Vagina (tissue), 2 donors: ENCODE measurements at regions not wholly inside any gene's neighbourhood (a gene's known extent, or its start where the extent isn't known, plus 50 kb on each side); places are given as distances from the start of the nearest gene placed in this dataset.
A peak's percentile ranks its signal among the peaks of the same experiment; 100 is the strongest.
"Not testable (repeated sequence)": the region's sequence is repeated elsewhere in the genome, so short reads cannot be mapped to it uniquely, and the experiment has no call there.

ENCODE experiments used
- DNase-seq, 2 donors: peaks; one replicate each; pipeline ENCODE4 v3.0.0-alpha.2; 2017; ENCODE audit errors: extremely low spot score in 2 of 2
- H3K27ac ChIP-seq: fragments of 200-600 bp; sonication (generic); one replicate; pipeline ENCODE4 v1.5.1; 2019
- H3K27me3 ChIP-seq: fragments of 200-600 bp; sonication (generic); one replicate; pipeline ENCODE4 v1.5.1; 2019
- H3K36me3 ChIP-seq, 2 donors: fragments of 200-600 bp; sonication (generic); one replicate each; pipeline ENCODE4 v1.5.1; 2017 to 2019
- H3K4me1 ChIP-seq: fragments of 200-600 bp; sonication (generic); one replicate; pipeline ENCODE4 v1.5.1; 2019
- H3K4me3 ChIP-seq, 2 donors: fragments of 200-600 bp; sonication (generic); 1 replicate in 1 of 2; 2 replicates in 1 of 2; pipeline ENCODE4 v1.5.1; 2016 to 2019
- H3K9me3 ChIP-seq: fragments of 200-600 bp; sonication (generic); one replicate; pipeline ENCODE4 v1.5.1; 2019
- POLR2A ChIP-seq, 2 donors: fragments of 450-650 bp; IDR thresholded peaks; one replicate each; pipeline ENCODE4 v1.6.1; 2017; ENCODE audit warnings: antibody characterized with exemption in 2 of 2, mild to moderate bottlenecking in 2 of 2, moderate library complexity in 2 of 2
- POLR2AphosphoS5 ChIP-seq, 2 donors: sonication (generic); formaldehyde crosslinking; IDR thresholded peaks; one replicate each; pipeline ENCODE4 v1.9.0; 2017; ENCODE audit warnings: antibody characterized with exemption in 2 of 2, mild to moderate bottlenecking in 2 of 2, low read depth in 1 of 2; ENCODE audit not compliant: insufficient read depth in 1 of 2
- intact Hi-C: fragments of 100-400 bp; cut with DNase I; formaldehyde crosslinking; loops from one replicate; pipeline ENCODE4 v1.15.1; 2023
- TF ChIP-seq, protein P1 (sequence below), 3 experiments: fragments of 450-650 bp in 2 of 3; fragments of 200-600 bp in 1 of 3; sonication (generic) in 1 of 3; IDR thresholded peaks; one replicate each; pipeline ENCODE4 v1.5.1; 2017 to 2019; ENCODE audit warnings: antibody characterized with exemption in 3 of 3, mild to moderate bottlenecking in 2 of 3, moderate library complexity in 2 of 3

DNA sequence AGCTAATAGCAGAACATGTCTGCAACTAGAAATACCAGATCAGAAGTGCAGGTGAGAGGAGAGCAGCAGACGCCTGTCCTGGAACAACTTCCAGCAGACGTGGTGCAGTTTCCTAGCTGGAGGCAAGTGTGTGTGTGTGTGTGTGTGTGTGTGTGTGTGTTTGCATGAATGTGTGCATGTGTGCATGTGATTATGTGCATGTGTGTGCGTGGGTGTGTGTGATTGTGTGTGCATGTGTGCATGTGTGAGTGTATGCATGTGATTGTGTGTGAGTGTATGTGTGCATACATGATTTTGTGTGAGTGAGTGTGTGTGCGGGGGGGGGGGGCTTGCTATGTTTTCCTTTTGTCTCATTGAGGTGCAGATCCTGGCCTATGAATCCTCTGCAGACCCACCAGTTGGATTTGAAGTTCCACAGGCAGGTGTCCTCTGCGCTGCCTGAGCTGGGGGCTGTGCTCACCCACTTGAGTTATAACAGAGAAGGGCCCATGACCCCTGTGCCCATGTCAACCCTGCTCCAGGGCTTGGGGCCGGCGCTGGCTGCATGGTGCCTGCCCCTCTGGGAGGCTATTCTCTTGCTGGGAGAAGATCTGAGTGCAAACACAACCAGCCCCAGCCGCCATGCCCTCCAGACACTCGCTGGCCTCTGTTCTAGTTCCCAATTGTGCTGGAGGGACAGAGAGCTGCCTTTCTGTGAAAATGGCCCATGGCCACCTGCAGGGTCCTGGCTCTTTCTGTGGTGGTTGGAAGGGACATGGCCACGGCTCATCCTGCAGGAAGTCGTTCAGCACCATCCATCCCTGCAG lies 821.3 kb downstream of the BRD1 start:
- peak; percentile 44 to 91 for DNase-seq
- Histone ChIP-seq H3K4me3 (no peak overlapping the region), H3K9me3 (no peaks in the 10 kb centered on the region), H3K36me3 (no peaks in the 10 kb centered on the region), H3K27ac (no peak overlapping the region), H3K4me1 (no peaks in the 10 kb centered on the region), H3K27me3 (no peaks in the 10 kb centered on the region)
- TF ChIP-seq POLR2AphosphoS5 (IDR thresholded peaks at IDR 0.05; ENCODE audit: insufficient read depth in 1 of 2, low read depth in 1 of 2) (no peak), POLR2A (IDR thresholded peaks at IDR 0.05) (no peak)
- TF ChIP-seq, protein P1, sequence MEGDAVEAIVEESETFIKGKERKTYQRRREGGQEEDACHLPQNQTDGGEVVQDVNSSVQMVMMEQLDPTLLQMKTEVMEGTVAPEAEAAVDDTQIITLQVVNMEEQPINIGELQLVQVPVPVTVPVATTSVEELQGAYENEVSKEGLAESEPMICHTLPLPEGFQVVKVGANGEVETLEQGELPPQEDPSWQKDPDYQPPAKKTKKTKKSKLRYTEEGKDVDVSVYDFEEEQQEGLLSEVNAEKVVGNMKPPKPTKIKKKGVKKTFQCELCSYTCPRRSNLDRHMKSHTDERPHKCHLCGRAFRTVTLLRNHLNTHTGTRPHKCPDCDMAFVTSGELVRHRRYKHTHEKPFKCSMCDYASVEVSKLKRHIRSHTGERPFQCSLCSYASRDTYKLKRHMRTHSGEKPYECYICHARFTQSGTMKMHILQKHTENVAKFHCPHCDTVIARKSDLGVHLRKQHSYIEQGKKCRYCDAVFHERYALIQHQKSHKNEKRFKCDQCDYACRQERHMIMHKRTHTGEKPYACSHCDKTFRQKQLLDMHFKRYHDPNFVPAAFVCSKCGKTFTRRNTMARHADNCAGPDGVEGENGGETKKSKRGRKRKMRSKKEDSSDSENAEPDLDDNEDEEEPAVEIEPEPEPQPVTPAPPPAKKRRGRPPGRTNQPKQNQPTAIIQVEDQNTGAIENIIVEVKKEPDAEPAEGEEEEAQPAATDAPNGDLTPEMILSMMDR (IDR thresholded peaks at IDR 0.05): no peak
- intact Hi-C loops: no loop called here

DNA sequence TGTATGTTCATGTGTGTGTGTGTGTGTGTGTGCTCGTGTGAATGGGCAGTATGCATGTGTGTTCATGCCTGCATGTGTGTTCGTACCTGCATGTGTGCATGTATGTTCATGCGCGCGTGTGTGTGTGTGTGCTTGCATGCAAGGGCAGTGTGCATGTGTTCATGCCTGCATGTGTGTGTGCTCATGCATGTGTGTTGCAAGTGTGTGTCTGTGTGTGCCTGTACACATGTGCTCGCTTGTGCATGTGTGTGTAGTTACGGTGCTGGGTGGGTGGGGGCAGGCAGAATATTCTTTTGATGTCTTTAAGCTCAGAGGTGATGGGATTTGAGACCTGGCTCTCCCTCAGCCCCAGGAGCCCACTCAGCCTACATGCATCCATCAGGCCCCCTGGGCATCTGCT lies 822.1 kb downstream of the BRD1 start:
- no peak overlapping the region for H3K4me3 ChIP-seq
- no peaks in the 10 kb centered on the region for H3K36me3 ChIP-seq
- no peaks in the 10 kb centered on the region for H3K27me3 ChIP-seq
- H3K4me1 ChIP-seq: no peaks in the 10 kb centered on the region
- TF ChIP-seq POLR2AphosphoS5 (IDR thresholded peaks at IDR 0.05; ENCODE audit: insufficient read depth in 1 of 2, low read depth in 1 of 2): no peak
- TF ChIP-seq, protein P1 (IDR thresholded peaks at IDR 0.05): no peak
- no peak for TF ChIP-seq POLR2A (IDR thresholded peaks at IDR 0.05)
- peak in 1 of 2 donors; percentile 61 for DNase-seq
- H3K9me3 ChIP-seq: no peaks in the 10 kb centered on the region
- H3K27ac ChIP-seq: no peak overlapping the region
- intact Hi-C loops: no loop called here

DNA sequence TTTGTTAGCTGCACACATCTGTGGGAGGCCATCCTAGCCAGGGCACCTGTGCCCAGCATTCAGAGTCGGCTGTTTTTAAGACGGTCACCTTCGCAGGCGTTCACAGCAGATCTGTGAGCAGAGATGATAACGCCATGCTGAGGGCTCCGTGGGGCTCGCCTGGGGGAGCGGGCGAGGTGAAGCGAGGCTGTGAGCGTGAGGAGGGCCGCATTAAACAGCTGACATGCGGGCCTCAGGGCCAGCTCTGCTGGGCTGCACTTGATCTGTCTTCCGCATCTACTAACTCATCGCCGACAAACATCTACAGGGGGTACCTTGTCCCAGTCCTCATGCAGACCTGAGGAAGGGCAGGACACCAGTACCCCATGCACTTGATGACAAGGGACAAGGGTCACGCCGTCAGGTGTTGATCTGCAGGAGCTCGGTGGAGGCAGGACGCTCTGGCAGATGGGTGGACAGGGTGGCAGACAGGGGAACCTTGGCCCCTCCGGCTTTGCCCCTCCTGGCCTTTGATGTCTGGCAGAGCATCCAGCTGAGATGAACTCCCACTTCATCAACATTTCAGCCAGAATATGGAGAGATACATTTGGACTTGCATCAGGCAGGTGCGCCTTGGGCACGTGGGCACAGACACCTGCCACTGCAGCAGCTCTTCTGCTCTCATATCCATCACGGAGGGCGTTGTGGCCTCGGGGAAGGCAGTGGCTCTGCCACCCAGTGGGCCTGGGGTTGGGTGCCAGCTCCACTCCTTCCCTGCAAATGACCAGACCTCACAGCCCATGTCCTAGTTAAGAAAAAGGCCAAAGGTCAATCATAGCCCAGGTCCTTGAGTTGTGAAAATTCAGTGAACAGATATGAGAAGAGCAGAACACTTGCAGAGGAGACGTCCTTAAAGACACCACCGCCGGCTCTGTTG lies 822.9 kb downstream of the BRD1 start:
- Histone ChIP-seq H3K4me3 (no peak overlapping the region), H3K4me1 (no peaks in the 10 kb centered on the region), H3K36me3 (no peaks in the 10 kb centered on the region), H3K9me3 (no peaks in the 10 kb centered on the region), H3K27me3 (no peaks in the 10 kb centered on the region), H3K27ac (no peak overlapping the region)
- intact Hi-C loops: no loop called here
- peak; percentile 65 to 81 for DNase-seq
- TF ChIP-seq, protein P1 (IDR thresholded peaks at IDR 0.05): no peak

DNA sequence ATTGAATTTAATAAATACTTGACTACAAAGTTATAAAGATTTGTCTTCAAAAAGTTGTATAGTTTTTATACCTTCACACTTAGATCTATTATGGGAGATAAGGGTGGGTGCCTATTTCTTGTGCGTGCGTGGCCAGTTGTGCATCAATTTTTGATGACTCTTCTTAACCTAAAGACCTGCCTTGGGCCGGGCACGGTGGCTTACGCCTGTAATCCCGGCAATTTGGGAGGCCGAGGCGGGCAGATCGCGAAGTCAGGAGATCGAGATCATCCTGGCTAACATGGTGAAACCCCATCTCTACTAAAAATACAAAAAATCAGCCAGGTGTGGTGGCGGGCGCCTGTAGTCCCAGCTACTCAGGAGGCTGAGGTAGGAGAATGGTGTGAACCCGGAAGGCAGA lies 830.1 kb downstream of the BRD1 start:
- H3K36me3 ChIP-seq, intact Hi-C loops, H3K4me3 ChIP-seq, H3K4me1 ChIP-seq, H3K27ac ChIP-seq, H3K27me3 ChIP-seq, H3K9me3 ChIP-seq, DNase-seq: not testable (repeated sequence)

DNA sequence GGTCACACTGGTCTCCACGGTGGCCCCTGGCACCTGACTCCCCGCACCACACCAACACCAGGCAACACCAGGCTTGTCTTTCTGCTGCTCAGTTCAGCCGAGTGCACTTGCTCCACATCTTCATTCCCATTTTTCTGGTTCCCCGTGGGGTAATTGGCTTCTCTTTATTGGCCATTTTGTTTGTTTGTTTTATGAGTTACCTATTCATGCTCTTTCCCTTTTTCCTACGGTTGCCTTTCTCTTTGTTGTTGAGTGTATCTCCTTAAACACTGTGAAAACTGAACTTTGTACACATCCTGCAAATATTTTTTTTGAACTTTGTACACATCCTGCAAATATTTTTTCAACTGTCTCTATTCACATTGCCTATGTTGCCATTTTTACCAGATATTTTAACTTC lies 834.0 kb downstream of the BRD1 start:
- no peak overlapping the region for H3K4me3 ChIP-seq
- H3K27ac ChIP-seq: no peak overlapping the region
- TF ChIP-seq, protein P1 (IDR thresholded peaks at IDR 0.05): no peak
- no peak for TF ChIP-seq POLR2A (IDR thresholded peaks at IDR 0.05)
- no peaks in the 10 kb centered on the region for H3K27me3 ChIP-seq
- H3K9me3 ChIP-seq: no peaks in the 10 kb centered on the region
- H3K36me3 ChIP-seq: no peaks in the 10 kb centered on the region
- intact Hi-C loops: no loop called here
- no peak for DNase-seq
- H3K4me1 ChIP-seq: no peaks in the 10 kb centered on the region
